Left lung (tissue), 4 donors: ENCODE measurements at regions not wholly inside any gene's neighbourhood (a gene's known extent, or its start where the extent isn't known, plus 50 kb on each side); places are given as distances from the start of the nearest gene placed in this dataset.
"Not testable (repeated sequence)": the region's sequence is repeated elsewhere in the genome, so short reads cannot be mapped to it uniquely, and the experiment has no call there.

ENCODE experiments used
- ATAC-seq: fragments of 200-7000 bp; cut with Tn5 transposase; one replicate; pipeline ENCODE4 v1.9.1; 2020; ENCODE audit warnings: moderate library complexity
- DNase-seq, 4 donors: peaks; one replicate each; pipeline ENCODE4 v3.0.0-alpha.2; 2013 to 2020
- H3K27ac ChIP-seq, 2 donors: fragments of 200-600 bp; sonication (generic) in 1 of 2; one replicate each; pipeline versions ENCODE4 v1.5.0 to v1.8.0; 2020 to 2021
- H3K27me3 ChIP-seq, 2 donors: fragments of 200-600 bp; sonication (generic) in 1 of 2; one replicate each; pipeline versions ENCODE4 v1.5.0 to v1.8.0; 2020 to 2021
- H3K36me3 ChIP-seq, 2 donors: fragments of 200-600 bp; sonication (generic) in 1 of 2; one replicate each; pipeline versions ENCODE4 v1.5.0 to v1.8.0; 2020 to 2021
- H3K4me1 ChIP-seq, 2 donors: fragments of 200-600 bp; one replicate each; pipeline ENCODE4 v1.8.0; 2021
- H3K4me3 ChIP-seq, 2 donors: fragments of 200-600 bp; sonication (generic) in 1 of 2; one replicate each; pipeline versions ENCODE4 v1.5.0 to v1.8.0; 2020 to 2021; ENCODE audit warnings: mild to moderate bottlenecking in 1 of 2
- H3K9me3 ChIP-seq, 2 donors: fragments of 200-600 bp; sonication (generic) in 1 of 2; one replicate each; pipeline versions ENCODE4 v1.5.0 to v1.8.0; 2020 to 2021
- intact Hi-C, 2 donors: fragments of 100-400 bp; cut with DNase I; formaldehyde crosslinking; loops; one replicate each; pipeline versions ENCODE4 v1.11.2 to v1.14.2; 2022
- TF ChIP-seq, protein P1 (sequence below), 2 donors: fragments of 200-600 bp; sonication (generic) in 1 of 2; IDR thresholded peaks; one replicate each; pipeline versions ENCODE4 v1.5.0 to v1.8.0; 2021; ENCODE audit warnings: antibody characterized with exemption in 2 of 2
- donor health status: DM: no; HTN: yes; CAD: no.
- donor health status: DM: no; HTN: no; CAD: no.

- no peaks in the 10 kb centered on the region for H3K27me3 ChIP-seq
- DNase-seq (no peak), ATAC-seq (no peak)
- no peak overlapping the region for H3K4me3 ChIP-seq
- intact Hi-C loops = no loop called here
- H3K36me3 ChIP-seq = no peaks in the 10 kb centered on the region
- TF ChIP-seq, protein P1, sequence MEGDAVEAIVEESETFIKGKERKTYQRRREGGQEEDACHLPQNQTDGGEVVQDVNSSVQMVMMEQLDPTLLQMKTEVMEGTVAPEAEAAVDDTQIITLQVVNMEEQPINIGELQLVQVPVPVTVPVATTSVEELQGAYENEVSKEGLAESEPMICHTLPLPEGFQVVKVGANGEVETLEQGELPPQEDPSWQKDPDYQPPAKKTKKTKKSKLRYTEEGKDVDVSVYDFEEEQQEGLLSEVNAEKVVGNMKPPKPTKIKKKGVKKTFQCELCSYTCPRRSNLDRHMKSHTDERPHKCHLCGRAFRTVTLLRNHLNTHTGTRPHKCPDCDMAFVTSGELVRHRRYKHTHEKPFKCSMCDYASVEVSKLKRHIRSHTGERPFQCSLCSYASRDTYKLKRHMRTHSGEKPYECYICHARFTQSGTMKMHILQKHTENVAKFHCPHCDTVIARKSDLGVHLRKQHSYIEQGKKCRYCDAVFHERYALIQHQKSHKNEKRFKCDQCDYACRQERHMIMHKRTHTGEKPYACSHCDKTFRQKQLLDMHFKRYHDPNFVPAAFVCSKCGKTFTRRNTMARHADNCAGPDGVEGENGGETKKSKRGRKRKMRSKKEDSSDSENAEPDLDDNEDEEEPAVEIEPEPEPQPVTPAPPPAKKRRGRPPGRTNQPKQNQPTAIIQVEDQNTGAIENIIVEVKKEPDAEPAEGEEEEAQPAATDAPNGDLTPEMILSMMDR (IDR thresholded peaks at IDR 0.05) = no peak
- no peaks in the 10 kb centered on the region for H3K4me1 ChIP-seq
- no peaks in the 10 kb centered on the region for H3K9me3 ChIP-seq
- no peak overlapping the region for H3K27ac ChIP-seq
These were observed 156.5 kb upstream of the SPRY2 start for GRCh38 chr13:80497439-80497838.

GRCh38 chr13:80496721-80497397 lies 155.9 kb upstream of the SPRY2 start:
- H3K27me3 ChIP-seq = no peaks in the 10 kb centered on the region
- ATAC-seq = no peak
- H3K36me3 ChIP-seq = no peaks in the 10 kb centered on the region
- intact Hi-C loops = no loop called here
- no peak overlapping the region for H3K4me3 ChIP-seq
- no peak overlapping the region for H3K27ac ChIP-seq
- no peaks in the 10 kb centered on the region for H3K4me1 ChIP-seq
- TF ChIP-seq, protein P1 (IDR thresholded peaks at IDR 0.05) = no peak
- no peaks in the 10 kb centered on the region for H3K9me3 ChIP-seq
- no peak for DNase-seq

DNA sequence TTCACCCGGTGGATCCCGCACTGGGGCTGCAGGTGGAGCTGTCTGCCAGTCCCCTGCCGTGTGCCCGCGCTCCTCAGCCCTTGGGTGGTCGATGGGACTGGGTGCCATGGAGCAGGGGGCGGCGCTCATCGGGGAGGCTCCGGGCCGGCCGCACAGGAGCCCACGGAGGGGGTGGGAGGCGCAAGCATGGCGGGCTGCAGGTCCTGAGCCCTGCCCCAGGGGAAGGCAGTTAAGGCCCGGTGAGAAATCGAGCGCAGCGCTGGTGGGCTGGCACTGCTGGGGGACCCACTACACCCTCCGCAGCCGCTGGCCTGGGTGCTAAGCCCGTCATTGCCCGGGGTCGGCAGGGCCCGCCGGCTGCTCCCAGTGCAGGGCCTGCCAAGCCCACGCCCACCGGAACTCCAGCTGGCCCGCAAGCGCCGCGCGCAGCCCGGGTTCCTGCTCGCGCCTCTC lies 149.6 kb upstream of the SPRY2 start:
- peak in 1 of 4 donors; percentile 67 for DNase-seq
- H3K27me3 ChIP-seq, intact Hi-C loops: not testable (repeated sequence)

GRCh38 chr13:80486402-80486801 lies 145.5 kb upstream of the SPRY2 start:
- H3K4me3 ChIP-seq = no peak overlapping the region
- no peaks in the 10 kb centered on the region for H3K36me3 ChIP-seq
- H3K9me3 ChIP-seq = peaks cover 0 to 3% of the 10 kb centered on the region in 2 donors
- no peaks in the 10 kb centered on the region for H3K27me3 ChIP-seq
- TF ChIP-seq, protein P1 (IDR thresholded peaks at IDR 0.05) = no peak
- no peaks in the 10 kb centered on the region for H3K4me1 ChIP-seq
- H3K27ac ChIP-seq = no peak overlapping the region
- intact Hi-C loops = no loop called here
- ATAC-seq (no peak), DNase-seq (peak in 2 of 4 donors; percentile 24 to 47)

More for the DNA sequence above, 149.6 kb upstream of the SPRY2 start:
- H3K4me1 ChIP-seq, H3K4me3 ChIP-seq, H3K9me3 ChIP-seq, H3K36me3 ChIP-seq, H3K27ac ChIP-seq, ATAC-seq: not testable (repeated sequence)

DNA sequence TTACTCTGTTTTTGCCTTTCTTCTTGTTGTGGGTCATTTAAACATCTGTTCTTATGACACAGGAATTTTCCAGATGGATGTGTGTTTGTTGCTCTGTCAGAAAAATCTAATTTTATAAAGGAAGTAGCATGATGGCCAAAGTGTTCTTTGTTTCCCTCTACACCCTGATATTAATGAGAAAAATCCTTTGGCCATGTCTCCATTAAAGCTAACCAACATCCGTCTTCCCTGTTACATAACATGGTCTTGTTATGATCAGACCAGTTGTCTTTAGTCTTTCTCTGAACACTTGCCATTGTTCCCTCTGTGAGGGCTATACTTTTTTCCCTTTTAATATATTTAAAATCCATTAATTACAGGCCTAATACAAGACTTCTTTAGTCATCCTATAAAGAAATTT lies 142.2 kb upstream of the SPRY2 start:
- ATAC-seq (no peak), DNase-seq (no peak)
- Histone ChIP-seq H3K36me3 (no peaks in the 10 kb centered on the region), H3K4me1 (no peaks in the 10 kb centered on the region), H3K27ac (no peak overlapping the region), H3K4me3 (no peak overlapping the region), H3K9me3 (no peaks in the 10 kb centered on the region), H3K27me3 (no peaks in the 10 kb centered on the region)
- TF ChIP-seq, protein P1 (IDR thresholded peaks at IDR 0.05) = no peak
- intact Hi-C loops = no loop called here

DNA sequence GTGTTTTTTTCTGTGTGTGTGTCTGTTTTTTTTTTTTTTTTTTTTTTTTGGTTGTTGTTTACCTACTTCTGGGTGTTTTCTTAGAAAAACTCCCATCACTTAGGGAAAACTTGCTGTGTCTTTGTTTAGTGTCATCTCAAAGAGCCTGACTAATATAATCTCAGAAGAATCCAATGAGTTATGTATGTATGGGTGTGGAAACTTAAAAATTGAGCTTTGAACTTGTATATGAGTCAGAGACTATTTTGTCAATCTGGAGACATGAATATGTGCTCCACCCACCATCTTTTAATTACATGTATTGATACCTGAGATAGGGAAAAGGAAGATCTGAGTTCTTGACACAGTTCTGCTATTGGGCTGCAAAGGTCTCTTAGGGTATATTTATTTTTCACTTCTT lies 140.7 kb upstream of the SPRY2 start:
- intact Hi-C loops = no loop called here
- no peak overlapping the region for H3K4me3 ChIP-seq
- ATAC-seq (no peak), DNase-seq (no peak)
- no peak overlapping the region for H3K27ac ChIP-seq
- TF ChIP-seq, protein P1 (IDR thresholded peaks at IDR 0.05) = no peak
- H3K27me3 ChIP-seq = no peaks in the 10 kb centered on the region
- H3K9me3 ChIP-seq = no peaks in the 10 kb centered on the region
- no peaks in the 10 kb centered on the region for H3K36me3 ChIP-seq
- H3K4me1 ChIP-seq = no peaks in the 10 kb centered on the region
